Right cardiac atrium (tissue), 5 donors: ENCODE measurements at regions not wholly inside any gene's neighbourhood (a gene's known extent, or its start where the extent isn't known, plus 50 kb on each side); places are given as distances from the start of the nearest gene placed in this dataset.
A peak's percentile ranks its signal among the peaks of the same experiment; 100 is the strongest.

ENCODE experiments used
- ATAC-seq, 2 donors: fragments of 200-7000 bp; cut with Tn5 transposase; one replicate each; pipeline versions ENCODE4 v1.8.0 to v1.9.1; 2020; ENCODE audit warnings: moderate library complexity in 2 of 2, mild to moderate bottlenecking in 1 of 2
- DNase-seq, 3 donors: peaks; one replicate each; pipeline ENCODE4 v3.0.0-alpha.2; 2020
- H3K27ac ChIP-seq: one replicate; pipeline ENCODE4 v1.5.1; 2013; ENCODE audit warnings: mild to moderate bottlenecking, low read length, control low read depth, moderate library complexity
- H3K27me3 ChIP-seq: one replicate; pipeline ENCODE4 v1.6.1; 2013; ENCODE audit not compliant: control insufficient read depth, insufficient read depth
- H3K4me1 ChIP-seq: one replicate; pipeline ENCODE4 v1.6.1; 2013; ENCODE audit warnings: low read length; ENCODE audit not compliant: control insufficient read depth, insufficient read depth
- H3K4me3 ChIP-seq: one replicate; pipeline ENCODE4 v1.5.1; 2013; ENCODE audit warnings: low read length, control low read depth
- H3K9me3 ChIP-seq: one replicate; pipeline ENCODE4 v1.6.1; 2013; ENCODE audit warnings: low read length; ENCODE audit not compliant: control insufficient read depth
- WGBS: extraction: QIAGEN DNeasy Blood & Tissue Kit; methylation state at CpG from one replicate; pipeline ENCODE4 v1.1.7; 2013; 5-methylcytosine and 5-hydroxymethylcytosine counted together
- intact Hi-C, 4 donors: fragments of 100-400 bp; cut with DNase I; formaldehyde crosslinking; loops; one replicate each; pipeline versions ENCODE4 v1.11.0 to v1.14.0; 2022 to 2023
- donor health status: healthy with polysubstance abuse.
- donor health status: DM: no; HTN: yes; CAD: no.
- donor health status: DM: no; HTN: no; CAD: no.
- donor health status: DM: no; HTN: yes; CAD: no; lungs with severe emphysema.
- donor health status: DM: yes; HTN: yes; CAD: no.

DNA sequence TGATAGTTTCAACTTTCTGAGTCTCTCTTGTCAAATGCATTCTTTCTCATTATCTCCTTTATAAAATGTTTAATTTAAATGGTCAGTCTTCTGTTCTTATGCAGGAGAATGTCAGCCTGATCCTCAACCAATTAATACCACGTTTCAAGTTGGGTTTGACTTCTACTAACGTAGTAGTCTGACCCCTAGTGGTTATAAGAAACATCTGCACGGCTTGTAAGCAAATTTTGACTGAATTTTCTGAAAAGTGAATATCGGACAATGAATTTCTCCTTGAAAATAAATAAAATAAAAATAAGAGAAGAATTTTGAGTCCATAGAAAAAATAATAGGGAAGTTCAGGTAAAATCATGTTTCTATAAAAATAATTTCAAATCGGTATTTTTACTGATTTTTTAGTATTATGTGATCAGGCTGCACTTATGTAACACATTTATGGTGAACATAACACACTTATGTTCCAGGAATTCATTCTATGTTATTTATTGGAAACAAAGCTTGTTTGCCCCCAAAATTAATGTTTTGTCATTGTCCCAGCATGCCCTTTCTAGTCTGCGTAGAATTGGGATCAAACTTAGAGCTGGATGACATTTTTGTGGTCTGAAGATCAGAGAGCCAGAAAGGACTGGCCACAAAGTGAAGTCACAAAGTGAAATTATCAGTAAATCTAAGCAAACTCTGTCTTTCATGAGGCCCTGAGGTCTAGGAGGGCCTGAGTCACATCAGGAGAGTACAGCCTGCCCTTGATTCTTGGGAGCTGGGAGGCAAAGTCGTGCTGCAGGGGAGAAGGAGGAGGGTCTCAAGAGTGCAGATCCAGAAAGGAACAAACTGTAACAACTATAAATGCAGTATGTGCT, 101.2 kb upstream of the STXBP6 start:
- no peaks in the 10 kb centered on the region for H3K4me1 ChIP-seq
- no peak overlapping the region for H3K4me3 ChIP-seq
- H3K9me3 ChIP-seq = no peaks in the 10 kb centered on the region
- no peak for DNase-seq
- intact Hi-C loops = loop anchor here (5.0 to 10.0 kb wide), 5 partner anchors 344 to 446 kb away; no protein-coding TSS in a partner anchor
- H3K27ac ChIP-seq = no peak overlapping the region
- no peaks in the 10 kb centered on the region for H3K27me3 ChIP-seq
- WGBS = 25% methylated on average over 7 of the region's 7 CpGs
- no peak for ATAC-seq

DNA sequence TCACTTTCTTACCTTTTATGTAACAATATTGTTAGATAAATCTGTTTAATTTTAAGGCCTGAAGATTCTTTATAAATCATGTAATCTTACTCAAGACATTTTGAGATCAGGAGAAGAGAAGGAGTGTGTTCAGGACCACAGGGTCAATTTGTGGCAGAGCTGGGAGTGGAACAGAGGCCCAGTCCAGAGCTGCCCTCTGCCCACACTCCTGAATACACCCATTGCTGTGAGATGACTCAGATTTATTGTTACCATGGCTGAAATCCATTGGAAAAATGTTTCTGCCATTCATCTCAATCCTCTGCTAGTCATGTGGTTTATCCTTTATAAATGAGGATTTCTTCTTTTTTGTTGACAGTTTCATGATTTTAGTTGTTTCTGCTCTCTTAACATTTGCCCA, 100.5 kb upstream of the STXBP6 start:
- intact Hi-C loops = loop anchor here (5.0 to 10.0 kb wide), 5 partner anchors 343 to 446 kb away; no protein-coding TSS in a partner anchor
- DNase-seq = no peak
- Histone ChIP-seq H3K27ac (no peak overlapping the region), H3K4me1 (no peaks in the 10 kb centered on the region), H3K27me3 (no peaks in the 10 kb centered on the region), H3K9me3 (no peaks in the 10 kb centered on the region), H3K4me3 (no peak overlapping the region)
- ATAC-seq = no peak

DNA sequence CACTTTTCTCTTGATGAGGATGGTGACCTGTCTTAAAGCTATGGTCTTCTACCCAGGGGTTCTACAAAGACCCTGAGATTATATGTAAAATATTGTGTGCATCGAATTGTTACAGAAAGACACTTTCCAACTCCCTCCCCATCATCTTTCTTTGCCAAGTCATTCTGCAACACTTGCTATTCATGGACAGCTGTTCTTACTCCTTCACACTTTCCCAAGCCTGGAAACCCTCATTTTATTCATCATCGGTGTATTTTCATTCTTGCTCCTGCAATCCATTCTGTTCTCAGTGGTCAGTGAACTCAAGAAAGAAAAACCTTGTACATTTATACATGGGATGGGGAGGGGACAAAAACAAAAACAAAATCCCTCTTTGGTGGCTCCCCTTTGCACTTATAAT, 90.5 kb upstream of the STXBP6 start:
- intact Hi-C loops = no loop called here
- no peak overlapping the region for H3K4me3 ChIP-seq
- ATAC-seq = no peak
- DNase-seq = no peak
- no peaks in the 10 kb centered on the region for H3K27me3 ChIP-seq
- WGBS = 43% methylated on average over 2 of the region's 2 CpGs
- no peaks in the 10 kb centered on the region for H3K9me3 ChIP-seq
- H3K27ac ChIP-seq = no peak overlapping the region
- H3K4me1 ChIP-seq = no peaks in the 10 kb centered on the region

DNA sequence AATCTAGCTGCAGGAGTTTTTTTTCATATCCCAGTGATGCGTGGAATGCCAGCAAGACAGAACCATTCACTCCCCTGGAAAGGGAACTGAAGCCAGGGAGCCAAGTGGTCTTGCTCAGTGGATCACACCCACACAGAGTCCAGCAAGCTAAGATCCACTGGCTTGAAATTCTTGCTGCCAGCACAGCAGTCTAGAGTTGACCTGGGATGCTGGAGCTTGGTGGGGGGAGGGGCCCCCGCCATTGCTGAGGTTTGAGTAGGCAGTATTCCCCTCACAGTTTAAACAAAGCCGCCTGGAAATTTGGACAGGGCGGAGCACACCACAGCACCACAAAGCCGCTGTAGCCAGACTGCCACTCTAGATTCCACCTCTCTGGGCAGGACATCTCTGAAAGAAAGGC, 86.9 kb upstream of the STXBP6 start:
- ATAC-seq = no peak
- Histone ChIP-seq H3K27me3 (no peaks in the 10 kb centered on the region), H3K9me3 (no peaks in the 10 kb centered on the region), H3K4me3 (no peak overlapping the region), H3K4me1 (no peaks in the 10 kb centered on the region), H3K27ac (no peak overlapping the region)
- WGBS = 78% methylated on average over 5 of the region's 5 CpGs
- intact Hi-C loops = loop anchor here in 2 of 4 donors (10.0 kb wide), 1 partner anchor 332 kb away; no protein-coding TSS in a partner anchor
- no peak for DNase-seq

DNA sequence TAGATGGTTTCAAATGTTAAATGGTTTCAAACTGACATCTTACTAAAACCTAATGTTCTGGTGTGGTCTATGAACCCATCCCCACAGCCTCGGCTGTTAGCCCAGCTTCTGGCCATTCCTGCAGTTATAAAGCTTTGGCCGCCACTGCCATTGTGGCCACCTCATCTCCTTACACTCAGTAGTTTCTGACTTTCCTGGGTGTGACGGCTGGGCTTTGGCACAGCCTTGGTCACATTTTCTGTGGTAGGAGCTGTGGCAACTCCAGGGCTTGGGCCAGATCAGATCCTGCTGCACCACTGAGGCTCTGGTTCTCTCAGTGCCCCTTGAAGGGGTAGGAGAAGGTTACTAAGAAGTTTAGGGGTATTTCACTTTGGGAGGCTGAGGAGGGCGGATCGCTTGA, 84.2 kb upstream of the STXBP6 start:
- intact Hi-C loops = loop anchor here (5.0 to 10.0 kb wide), 3 partner anchors 87 to 329 kb away; no protein-coding TSS in a partner anchor
- ATAC-seq (no peak), DNase-seq (no peak)
- no peaks in the 10 kb centered on the region for H3K27me3 ChIP-seq
- no peaks in the 10 kb centered on the region for H3K9me3 ChIP-seq
- no peak overlapping the region for H3K4me3 ChIP-seq
- WGBS = 97% methylated on average over 5 of the region's 5 CpGs
- no peaks in the 10 kb centered on the region for H3K4me1 ChIP-seq
- no peak overlapping the region for H3K27ac ChIP-seq

DNA sequence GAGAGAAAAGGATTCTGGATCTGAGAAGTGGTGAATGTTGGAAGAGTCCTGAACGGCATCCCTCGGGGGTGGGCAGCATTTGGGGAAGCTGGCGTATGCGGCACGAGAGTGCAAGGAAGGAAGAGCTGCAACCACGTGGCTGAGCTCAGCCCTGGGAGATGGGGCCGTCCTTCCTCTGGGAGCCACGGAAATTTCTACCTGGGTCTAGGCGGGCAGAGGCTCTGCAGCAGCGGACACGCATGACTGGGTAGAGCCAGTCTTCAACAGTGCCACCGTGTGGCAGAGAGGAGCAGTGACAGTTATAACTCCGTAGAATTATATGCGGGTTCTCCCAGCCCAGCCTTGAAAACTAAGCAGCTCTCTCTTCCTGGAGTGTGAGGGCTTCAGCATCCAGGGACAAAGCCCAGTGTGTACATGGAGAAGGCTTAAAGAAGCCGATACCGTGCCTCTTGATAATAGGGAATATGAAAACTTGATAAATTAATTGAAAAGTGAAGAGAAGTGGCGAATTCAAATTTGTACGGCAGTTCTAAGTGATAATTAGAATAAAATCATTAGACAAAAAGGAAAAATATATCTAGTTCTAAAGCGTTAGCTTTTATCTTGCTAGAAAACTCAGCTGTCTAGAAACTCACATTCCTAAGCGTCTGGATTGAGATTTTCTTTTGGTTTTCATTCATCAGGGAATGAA, 82.9 kb upstream of the STXBP6 start:
- Histone ChIP-seq H3K4me3 (no peak overlapping the region), H3K27ac (no peak overlapping the region), H3K9me3 (no peaks in the 10 kb centered on the region), H3K27me3 (no peaks in the 10 kb centered on the region), H3K4me1 (no peaks in the 10 kb centered on the region)
- 15% methylated on average over 20 of the region's 20 CpGs for WGBS
- DNase-seq (peak; percentile 63 to 78 (median 68)), ATAC-seq (peak; percentile 94 to 96)
- intact Hi-C loops = loop anchor here (5.0 to 10.0 kb wide), 3 partner anchors 86 to 328 kb away; no protein-coding TSS in a partner anchor

DNA sequence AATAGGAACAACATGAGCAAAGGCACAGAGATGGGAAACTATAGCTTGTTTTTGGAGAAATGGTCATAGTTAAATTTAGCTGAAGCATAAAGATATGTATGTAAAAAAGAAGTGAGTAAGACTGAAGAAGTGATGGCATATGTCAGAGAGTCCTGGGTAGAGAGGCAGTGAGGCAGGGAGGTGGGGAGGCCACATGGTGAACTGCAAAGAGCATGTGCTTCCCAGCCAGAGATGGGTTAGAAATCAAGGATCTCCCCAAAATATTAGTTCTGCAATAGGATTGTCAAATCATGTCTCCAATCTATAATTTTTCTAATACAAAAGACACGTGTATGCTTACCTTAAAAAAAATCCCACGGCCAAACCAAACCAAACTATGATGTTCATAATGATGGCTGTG, 82.1 kb upstream of the STXBP6 start:
- DNase-seq = no peak
- no peaks in the 10 kb centered on the region for H3K4me1 ChIP-seq
- no peak for ATAC-seq
- H3K9me3 ChIP-seq = no peaks in the 10 kb centered on the region
- no peaks in the 10 kb centered on the region for H3K27me3 ChIP-seq
- WGBS = 78% methylated on average over 2 of the region's 2 CpGs
- H3K27ac ChIP-seq = no peak overlapping the region
- no peak overlapping the region for H3K4me3 ChIP-seq
- intact Hi-C loops = loop anchor here (5.0 to 10.0 kb wide), 3 partner anchors 85 to 327 kb away; no protein-coding TSS in a partner anchor

DNA sequence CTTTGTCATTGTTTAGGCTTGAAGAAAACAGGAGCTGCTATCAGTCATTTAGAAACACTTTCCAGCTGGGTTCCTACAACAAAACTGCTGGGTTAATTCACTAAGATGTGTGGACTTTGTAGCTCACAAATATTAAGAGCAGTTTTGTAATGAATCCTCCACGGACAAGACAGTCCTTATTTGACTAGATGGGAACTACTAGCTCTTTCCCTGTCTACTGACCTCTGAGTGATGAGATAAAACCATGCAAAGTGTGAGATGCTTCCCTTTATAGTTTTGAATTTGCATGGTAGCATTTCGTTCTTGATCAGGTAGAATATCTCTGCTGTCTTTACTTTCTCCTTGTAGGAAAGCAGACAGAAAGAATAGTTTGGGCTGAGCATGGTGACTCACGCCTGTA, 72.9 kb upstream of the STXBP6 start:
- 63% methylated on average over 3 of the region's 3 CpGs for WGBS
- intact Hi-C loops = no loop called here
- Histone ChIP-seq H3K4me3 (no peak overlapping the region), H3K27me3 (no peaks in the 10 kb centered on the region), H3K9me3 (no peaks in the 10 kb centered on the region), H3K27ac (no peak overlapping the region), H3K4me1 (peaks cover 6% of the 10 kb centered on the region)
- ATAC-seq = no peak
- no peak for DNase-seq

DNA sequence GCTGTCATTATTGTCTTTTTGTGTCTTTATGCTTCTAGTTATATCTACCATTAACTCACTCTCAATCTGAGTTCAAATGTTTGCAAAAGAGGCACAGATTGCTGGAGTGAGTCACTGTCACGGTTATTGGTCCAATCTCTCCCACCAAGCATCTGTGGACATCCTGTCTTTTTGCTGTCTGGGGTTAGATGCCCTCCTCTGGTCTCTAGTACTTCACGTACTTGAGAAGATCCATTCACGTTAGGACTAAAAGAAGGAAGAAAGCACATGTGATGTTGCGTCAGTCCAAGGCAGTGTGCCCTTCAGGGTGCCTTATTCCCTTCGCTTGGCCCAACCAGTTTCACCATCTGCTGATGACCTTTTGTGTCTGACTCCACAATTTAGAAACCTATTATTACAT, 72.3 kb upstream of the STXBP6 start:
- H3K9me3 ChIP-seq = no peaks in the 10 kb centered on the region
- ATAC-seq (peak in 1 of 2 donors; percentile 8), DNase-seq (no peak)
- H3K4me3 ChIP-seq = no peak overlapping the region
- intact Hi-C loops = no loop called here
- peak overlapping the region; percentile 3 for H3K27ac ChIP-seq
- peaks cover 6% of the 10 kb centered on the region for H3K4me1 ChIP-seq
- H3K27me3 ChIP-seq = no peaks in the 10 kb centered on the region
- WGBS = 52% methylated on average over 5 of the region's 5 CpGs

DNA sequence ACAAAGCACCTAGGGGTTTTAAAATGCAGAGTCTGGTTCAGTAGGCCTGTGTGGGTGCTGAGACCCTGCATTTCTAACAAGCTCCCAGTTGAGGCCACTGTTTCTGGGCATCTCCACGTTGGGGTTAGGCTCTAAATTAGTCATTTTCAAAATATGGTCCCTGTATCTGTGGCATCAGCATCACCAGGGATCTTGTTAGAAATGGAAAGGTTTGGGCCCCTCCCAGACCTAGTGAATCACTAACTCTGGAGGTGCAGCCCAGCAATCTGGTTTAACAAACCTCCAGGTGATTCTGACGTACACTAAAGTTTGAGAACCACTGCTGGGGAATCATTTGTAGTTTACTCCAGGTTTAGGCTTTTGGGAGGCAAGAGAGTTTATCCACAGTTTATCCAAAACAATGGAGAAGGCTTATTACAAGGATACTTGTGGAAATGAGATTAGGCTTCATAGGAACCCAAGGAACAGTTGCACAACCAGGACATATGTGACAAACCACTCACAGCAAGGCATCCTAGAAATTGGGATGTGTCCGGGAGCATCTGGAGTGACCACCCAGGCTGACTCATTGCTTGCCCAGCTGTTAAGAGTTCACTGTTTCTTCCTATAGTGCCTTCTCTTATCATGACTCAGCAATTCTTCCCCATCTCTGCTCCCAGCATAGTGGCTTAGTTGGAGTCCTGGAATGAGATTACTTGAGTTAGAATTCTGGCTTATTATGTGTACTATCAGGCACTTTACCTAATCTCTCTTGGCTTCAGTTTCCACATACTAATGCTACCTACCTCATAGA, 71.6 kb upstream of the STXBP6 start:
- Histone ChIP-seq H3K9me3 (no peaks in the 10 kb centered on the region), H3K27me3 (no peaks in the 10 kb centered on the region), H3K27ac (peak overlapping the region; percentile 54), H3K4me1 (peaks cover 6% of the 10 kb centered on the region), H3K4me3 (no peak overlapping the region)
- intact Hi-C loops = no loop called here
- DNase-seq = peak in 1 of 3 donors; percentile 50
- ATAC-seq = peak; percentile 67 to 76
- WGBS = 61% methylated on average over 3 of the region's 3 CpGs
